Lower leg skin (tissue), 4 donors: ENCODE measurements at regions not wholly inside any gene's neighbourhood (a gene's known extent, or its start where the extent isn't known, plus 50 kb on each side); places are given as distances from the start of the nearest gene placed in this dataset.

Experiments
- DNase-seq, 2 donors: peaks; one replicate each; pipeline ENCODE4 v3.0.0-alpha.2; 2019; ENCODE audit warnings: low spot score in 2 of 2
- H3K4me3 ChIP-seq: fragments of 200-600 bp; sonication (generic); 2 replicates; pipeline ENCODE4 v1.5.1; 2017; ENCODE audit warnings: mild to moderate bottlenecking, low read depth; ENCODE audit not compliant: poor library complexity, severe bottlenecking
- CTCF ChIP-seq, 3 donors: fragments of 450-650 bp; IDR thresholded peaks; one replicate each; pipeline ENCODE4 v1.5.1; 2016; ENCODE audit warnings: antibody characterized with exemption in 3 of 3, mild to moderate bottlenecking in 3 of 3, moderate library complexity in 2 of 3
- POLR2A ChIP-seq, 2 donors: fragments of 450-650 bp; IDR thresholded peaks; one replicate each; pipeline ENCODE4 v1.6.1; 2016 to 2017; ENCODE audit warnings: antibody characterized with exemption in 2 of 2, mild to moderate bottlenecking in 1 of 2, moderate library complexity in 1 of 2
- WGBS, 2 donors: methylation state at CpG; one replicate each; pipeline ENCODE4 v1.1.5; 2018; 5-methylcytosine and 5-hydroxymethylcytosine counted together
- intact Hi-C: fragments of 100-400 bp; cut with DNase I; formaldehyde crosslinking; loops from one replicate; pipeline ENCODE4 v1.15.0; 2023; ENCODE audit warnings: low total_unique reads

- no peak for TF ChIP-seq POLR2A (IDR thresholded peaks at IDR 0.05)
- TF ChIP-seq CTCF (IDR thresholded peaks at IDR 0.05) = no peak
- no peak overlapping the region for H3K4me3 ChIP-seq
- intact Hi-C loops = no loop called here
- DNase-seq = no peak
- WGBS, 2 donors = 77 to 78% methylated on average over 9 of the region's 9 CpGs
Measured at GRCh38 chr12:31225656-31226535, 100.1 kb downstream of the SINHCAF start.

- H3K4me3 ChIP-seq = no peak overlapping the region
- TF ChIP-seq POLR2A (IDR thresholded peaks at IDR 0.05) (no peak), CTCF (IDR thresholded peaks at IDR 0.05) (no peak)
- WGBS, 2 donors = 77 to 81% methylated on average over 10 of the region's 10 CpGs
- DNase-seq = no peak
- intact Hi-C loops = no loop called here
Measured at GRCh38 chr12:31226639-31227038, 99.3 kb downstream of the SINHCAF start.

GRCh38 chr12:31227401-31227981, 98.5 kb downstream of the SINHCAF start:
- WGBS, 2 donors = 80 to 84% methylated on average over 8 to 12 of the region's 12 CpGs
- intact Hi-C loops = no loop called here

GRCh38 chr12:31228811-31229792, 96.8 kb downstream of the SINHCAF start:
- 71 to 80% methylated on average over 21 to 23 of the region's 23 CpGs for WGBS, 2 donors
- TF ChIP-seq POLR2A (IDR thresholded peaks at IDR 0.05) (no peak), CTCF (IDR thresholded peaks at IDR 0.05) (no peak)
- intact Hi-C loops = no loop called here
- DNase-seq = no peak
- no peak overlapping the region for H3K4me3 ChIP-seq

More at GRCh38 chr12:31227401-31227981, 98.5 kb downstream of the SINHCAF start:
- H3K4me3 ChIP-seq = no peak overlapping the region
- no peak for TF ChIP-seq CTCF (IDR thresholded peaks at IDR 0.05)
- no peak for DNase-seq

GRCh38 chr12:31230004-31230403, 95.9 kb downstream of the SINHCAF start:
- no peak overlapping the region for H3K4me3 ChIP-seq
- DNase-seq = no peak
- intact Hi-C loops = no loop called here
- 51 to 83% methylated on average over 5 of the region's 5 CpGs for WGBS, 2 donors
- TF ChIP-seq POLR2A (IDR thresholded peaks at IDR 0.05) (no peak), CTCF (IDR thresholded peaks at IDR 0.05) (no peak)
